ENCODE measurements at regions not wholly inside any gene's neighbourhood (a gene's known extent, or its start where the extent isn't known, plus 50 kb on each side); places are given as distances from the start of the nearest gene placed in this dataset.

DNA sequence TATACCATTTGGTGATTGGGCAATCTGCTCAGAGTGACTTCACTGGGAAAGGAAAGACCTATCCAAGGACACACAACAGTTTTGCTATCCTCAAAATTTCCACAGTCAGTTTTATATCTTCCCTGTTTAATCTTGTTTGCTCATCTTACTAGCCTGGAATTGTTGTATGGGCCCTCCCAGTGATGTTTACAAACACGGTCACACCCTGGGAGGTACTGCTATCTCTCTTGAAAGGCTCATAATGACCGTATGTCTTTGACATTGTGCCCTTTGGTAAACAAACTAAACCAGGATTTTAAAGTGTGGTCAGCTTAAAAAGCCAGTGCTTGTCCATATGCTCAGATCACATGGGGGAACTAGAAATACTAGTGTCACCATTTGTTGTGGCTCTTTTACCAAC is 277.0 kb downstream of the CDH2 start:
- H3K27ac ChIP-seq (ENCODE audit: low read length): no peak overlapping the region
- H3K27me3 ChIP-seq (ENCODE audit: low read depth, low read length): no peaks in the 10 kb centered on the region
- no peaks in the 10 kb centered on the region for H3K36me3 ChIP-seq (ENCODE audit: control insufficient read depth in 1 of 2, insufficient read depth in 2 of 2, low read length in 2 of 2)
- H3K4me3 ChIP-seq (ENCODE audit: low read depth in 1 of 2, low read length in 2 of 2): no peak overlapping the region
- H3K4me1 ChIP-seq (ENCODE audit: control insufficient read depth in 1 of 2, insufficient read depth in 2 of 2, low read length in 2 of 2): no peaks in the 10 kb centered on the region
- no peaks in the 10 kb centered on the region for H3K9me3 ChIP-seq (ENCODE audit: control insufficient read depth in 1 of 2, low read length in 2 of 2)

GRCh38 chr18:27894746-27895145 is 282.2 kb downstream of the CDH2 start:
- Histone ChIP-seq H3K27ac (ENCODE audit: low read length) (no peak overlapping the region), H3K36me3 (ENCODE audit: control insufficient read depth in 1 of 2, insufficient read depth in 2 of 2, low read length in 2 of 2) (no peaks in the 10 kb centered on the region), H3K4me3 (ENCODE audit: low read depth in 1 of 2, low read length in 2 of 2) (no peak overlapping the region), H3K27me3 (ENCODE audit: low read depth, low read length) (no peaks in the 10 kb centered on the region), H3K9me3 (ENCODE audit: control insufficient read depth in 1 of 2, low read length in 2 of 2) (no peaks in the 10 kb centered on the region), H3K4me1 (ENCODE audit: control insufficient read depth in 1 of 2, insufficient read depth in 2 of 2, low read length in 2 of 2) (no peaks in the 10 kb centered on the region)

- Histone ChIP-seq H3K4me1 (ENCODE audit: control insufficient read depth in 1 of 2, insufficient read depth in 2 of 2, low read length in 2 of 2) (no peaks in the 10 kb centered on the region), H3K27ac (ENCODE audit: low read length) (no peak overlapping the region), H3K9me3 (ENCODE audit: control insufficient read depth in 1 of 2, low read length in 2 of 2) (no peaks in the 10 kb centered on the region), H3K4me3 (ENCODE audit: low read depth in 1 of 2, low read length in 2 of 2) (no peak overlapping the region), H3K36me3 (ENCODE audit: control insufficient read depth in 1 of 2, insufficient read depth in 2 of 2, low read length in 2 of 2) (no peaks in the 10 kb centered on the region), H3K27me3 (ENCODE audit: low read depth, low read length) (no peaks in the 10 kb centered on the region)
Measured at GRCh38 chr18:27887711-27888495, 289.0 kb downstream of the CDH2 start.

GRCh38 chr18:27887287-27887686 is 289.6 kb downstream of the CDH2 start:
- Histone ChIP-seq H3K27ac (ENCODE audit: low read length) (no peak overlapping the region), H3K36me3 (ENCODE audit: control insufficient read depth in 1 of 2, insufficient read depth in 2 of 2, low read length in 2 of 2) (no peaks in the 10 kb centered on the region), H3K27me3 (ENCODE audit: low read depth, low read length) (no peaks in the 10 kb centered on the region), H3K9me3 (ENCODE audit: control insufficient read depth in 1 of 2, low read length in 2 of 2) (no peaks in the 10 kb centered on the region), H3K4me3 (ENCODE audit: low read depth in 1 of 2, low read length in 2 of 2) (no peak overlapping the region), H3K4me1 (ENCODE audit: control insufficient read depth in 1 of 2, insufficient read depth in 2 of 2, low read length in 2 of 2) (no peaks in the 10 kb centered on the region)

DNA sequence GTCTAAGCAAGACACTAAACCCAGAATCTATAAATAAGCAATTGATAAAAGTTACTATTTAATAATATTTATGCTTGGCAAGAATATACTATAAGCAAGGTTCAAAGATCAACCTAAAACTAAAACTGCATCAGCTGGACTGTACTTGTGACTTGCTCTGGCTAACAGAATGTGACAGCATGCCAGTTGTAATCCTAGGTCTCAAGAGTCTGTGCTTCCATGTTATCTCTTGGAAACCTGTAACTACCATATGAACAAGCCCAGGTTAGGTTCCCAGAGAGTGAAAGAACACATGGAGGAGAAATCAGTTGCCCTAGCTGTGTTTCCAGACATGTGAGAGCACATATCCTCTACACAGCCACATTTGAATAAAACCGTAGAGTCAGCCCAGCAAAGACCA is 297.4 kb downstream of the CDH2 start:
- Histone ChIP-seq H3K27me3 (ENCODE audit: low read depth, low read length) (no peaks in the 10 kb centered on the region), H3K27ac (ENCODE audit: low read length) (no peak overlapping the region), H3K36me3 (ENCODE audit: control insufficient read depth in 1 of 2, insufficient read depth in 2 of 2, low read length in 2 of 2) (no peaks in the 10 kb centered on the region), H3K4me3 (ENCODE audit: low read depth in 1 of 2, low read length in 2 of 2) (no peak overlapping the region), H3K4me1 (ENCODE audit: control insufficient read depth in 1 of 2, insufficient read depth in 2 of 2, low read length in 2 of 2) (no peaks in the 10 kb centered on the region), H3K9me3 (ENCODE audit: control insufficient read depth in 1 of 2, low read length in 2 of 2) (no peaks in the 10 kb centered on the region)

DNA sequence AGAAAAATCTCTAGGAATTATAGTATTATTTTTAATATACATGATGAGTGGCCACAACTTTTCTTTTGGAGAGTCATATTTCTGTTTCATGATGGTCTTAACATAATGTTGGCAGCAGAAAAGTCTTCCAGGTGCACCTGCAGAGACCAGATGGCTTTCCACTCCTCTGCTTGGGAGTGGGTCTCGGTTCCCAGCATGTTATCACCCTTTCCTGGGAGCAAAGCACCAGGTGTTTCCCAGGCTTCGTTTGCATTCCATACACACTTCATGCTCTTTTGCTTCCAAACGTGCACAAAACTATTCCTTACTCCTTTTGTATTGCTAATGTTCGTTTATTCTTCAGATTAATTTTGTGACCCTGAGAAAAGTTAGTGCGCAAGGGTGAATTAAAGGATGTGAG is 305.2 kb downstream of the CDH2 start:
- H3K36me3 ChIP-seq (ENCODE audit: control insufficient read depth in 1 of 2, insufficient read depth in 2 of 2, low read length in 2 of 2): no peaks in the 10 kb centered on the region
- H3K27ac ChIP-seq (ENCODE audit: low read length): no peak overlapping the region
- H3K4me1 ChIP-seq (ENCODE audit: control insufficient read depth in 1 of 2, insufficient read depth in 2 of 2, low read length in 2 of 2): no peaks in the 10 kb centered on the region
- H3K4me3 ChIP-seq (ENCODE audit: low read depth in 1 of 2, low read length in 2 of 2): no peak overlapping the region
- no peaks in the 10 kb centered on the region for H3K27me3 ChIP-seq (ENCODE audit: low read depth, low read length)
- H3K9me3 ChIP-seq (ENCODE audit: control insufficient read depth in 1 of 2, low read length in 2 of 2): no peaks in the 10 kb centered on the region

- no peaks in the 10 kb centered on the region for H3K9me3 ChIP-seq (ENCODE audit: control insufficient read depth in 1 of 2, low read length in 2 of 2)
- H3K27me3 ChIP-seq (ENCODE audit: low read depth, low read length): no peaks in the 10 kb centered on the region
- no peak overlapping the region for H3K27ac ChIP-seq (ENCODE audit: low read length)
- H3K4me3 ChIP-seq (ENCODE audit: low read depth in 1 of 2, low read length in 2 of 2): no peak overlapping the region
- no peaks in the 10 kb centered on the region for H3K36me3 ChIP-seq (ENCODE audit: control insufficient read depth in 1 of 2, insufficient read depth in 2 of 2, low read length in 2 of 2)
- no peaks in the 10 kb centered on the region for H3K4me1 ChIP-seq (ENCODE audit: control insufficient read depth in 1 of 2, insufficient read depth in 2 of 2, low read length in 2 of 2)
Measured at GRCh38 chr18:27869735-27870134, 307.2 kb downstream of the CDH2 start.

GRCh38 chr18:27865431-27865830 is 311.5 kb downstream of the CDH2 start:
- H3K4me3 ChIP-seq (ENCODE audit: low read depth in 1 of 2, low read length in 2 of 2): no peak overlapping the region
- H3K4me1 ChIP-seq (ENCODE audit: control insufficient read depth in 1 of 2, insufficient read depth in 2 of 2, low read length in 2 of 2): no peaks in the 10 kb centered on the region
- no peaks in the 10 kb centered on the region for H3K9me3 ChIP-seq (ENCODE audit: control insufficient read depth in 1 of 2, low read length in 2 of 2)
- no peaks in the 10 kb centered on the region for H3K27me3 ChIP-seq (ENCODE audit: low read depth, low read length)
- no peak overlapping the region for H3K27ac ChIP-seq (ENCODE audit: low read length)
- no peaks in the 10 kb centered on the region for H3K36me3 ChIP-seq (ENCODE audit: control insufficient read depth in 1 of 2, insufficient read depth in 2 of 2, low read length in 2 of 2)

- Histone ChIP-seq H3K9me3 (ENCODE audit: control insufficient read depth in 1 of 2, low read length in 2 of 2) (no peaks in the 10 kb centered on the region), H3K4me1 (ENCODE audit: control insufficient read depth in 1 of 2, insufficient read depth in 2 of 2, low read length in 2 of 2) (no peaks in the 10 kb centered on the region), H3K4me3 (ENCODE audit: low read depth in 1 of 2, low read length in 2 of 2) (no peak overlapping the region), H3K27ac (ENCODE audit: low read length) (no peak overlapping the region), H3K27me3 (ENCODE audit: low read depth, low read length) (no peaks in the 10 kb centered on the region), H3K36me3 (ENCODE audit: control insufficient read depth in 1 of 2, insufficient read depth in 2 of 2, low read length in 2 of 2) (no peaks in the 10 kb centered on the region)
Measured at GRCh38 chr18:27863780-27864430, 313.0 kb downstream of the CDH2 start.

DNA sequence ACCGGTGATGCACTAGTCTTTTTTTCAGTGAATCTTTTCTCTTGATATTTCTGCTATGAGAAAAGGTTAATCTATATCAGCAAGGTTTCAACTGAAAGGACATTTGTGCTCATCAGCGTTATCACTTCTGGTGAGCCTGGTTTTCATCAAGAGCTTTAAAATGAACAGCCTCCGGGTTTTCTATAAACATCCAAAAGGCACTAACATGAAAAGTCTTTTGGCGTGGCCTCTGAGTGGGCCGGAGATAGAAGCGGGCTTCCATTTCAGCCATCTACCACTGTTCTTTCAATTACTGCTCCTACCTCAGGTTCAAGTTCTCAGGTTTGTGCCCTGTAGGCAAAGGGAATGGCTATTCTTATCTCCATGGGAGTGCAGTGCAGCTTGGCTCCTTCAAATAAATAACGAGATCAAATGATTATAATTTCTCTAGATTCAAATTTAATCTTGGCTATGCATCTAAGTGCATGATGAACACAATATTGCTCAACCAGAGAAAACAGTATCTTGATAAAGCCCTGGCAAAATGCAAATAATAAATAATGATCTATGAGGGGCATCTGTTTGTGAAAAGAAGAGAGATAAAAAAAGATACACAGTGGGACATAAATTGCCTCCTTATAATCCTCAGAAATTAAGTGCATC is 314.8 kb downstream of the CDH2 start:
- Histone ChIP-seq H3K36me3 (ENCODE audit: control insufficient read depth in 1 of 2, insufficient read depth in 2 of 2, low read length in 2 of 2) (no peaks in the 10 kb centered on the region), H3K27ac (ENCODE audit: low read length) (no peak overlapping the region), H3K9me3 (ENCODE audit: control insufficient read depth in 1 of 2, low read length in 2 of 2) (no peaks in the 10 kb centered on the region), H3K4me3 (ENCODE audit: low read depth in 1 of 2, low read length in 2 of 2) (no peak overlapping the region), H3K27me3 (ENCODE audit: low read depth, low read length) (no peaks in the 10 kb centered on the region), H3K4me1 (ENCODE audit: control insufficient read depth in 1 of 2, insufficient read depth in 2 of 2, low read length in 2 of 2) (no peaks in the 10 kb centered on the region)

GRCh38 chr18:27861539-27861938 is 315.4 kb downstream of the CDH2 start:
- Histone ChIP-seq H3K36me3 (ENCODE audit: control insufficient read depth in 1 of 2, insufficient read depth in 2 of 2, low read length in 2 of 2) (no peaks in the 10 kb centered on the region), H3K4me3 (ENCODE audit: low read depth in 1 of 2, low read length in 2 of 2) (no peak overlapping the region), H3K27ac (ENCODE audit: low read length) (no peak overlapping the region), H3K9me3 (ENCODE audit: control insufficient read depth in 1 of 2, low read length in 2 of 2) (no peaks in the 10 kb centered on the region), H3K27me3 (ENCODE audit: low read depth, low read length) (no peaks in the 10 kb centered on the region), H3K4me1 (ENCODE audit: control insufficient read depth in 1 of 2, insufficient read depth in 2 of 2, low read length in 2 of 2) (no peaks in the 10 kb centered on the region)
